Activated naive CD8-positive, alpha-beta T cell treated with anti-CD3 and anti-CD28 coated beads for 36 hours (primary cell): ENCODE measurements at regions not wholly inside any gene's neighbourhood (a gene's known extent, or its start where the extent isn't known, plus 50 kb on each side); places are given as distances from the start of the nearest gene placed in this dataset.

Source experiments
- DNase-seq: peaks from one replicate; pipeline ENCODE4 v3.0.0; 2021
- H3K27ac Mint-ChIP-seq: one replicate; pipeline ENCODE4 v1.8.0; 2022; ENCODE audit warnings: mild to moderate bottlenecking, moderate library complexity, mixed read lengths
- H3K27me3 Mint-ChIP-seq: one replicate; pipeline ENCODE4 v1.8.0; 2022; ENCODE audit warnings: mild to moderate bottlenecking, mixed read lengths
- H3K36me3 Mint-ChIP-seq: one replicate; pipeline ENCODE4 v1.8.0; 2021; ENCODE audit warnings: mild to moderate bottlenecking, mixed read lengths
- H3K4me1 Mint-ChIP-seq: one replicate; pipeline ENCODE4 v1.8.0; 2021; ENCODE audit warnings: mixed read lengths
- H3K4me3 Mint-ChIP-seq: one replicate; pipeline ENCODE4 v1.8.0; 2022; ENCODE audit warnings: mild to moderate bottlenecking, moderate library complexity, mixed read lengths
- H3K9me3 Mint-ChIP-seq: one replicate; pipeline ENCODE4 v1.8.0; 2022; ENCODE audit warnings: mixed read lengths

GRCh38 chr4:176525576-176525975 lies 205.8 kb downstream of the SPCS3 start:
- no peak overlapping the region for H3K4me3 Mint-ChIP-seq
- no peak overlapping the region for H3K27ac Mint-ChIP-seq
- no peaks in the 10 kb centered on the region for H3K4me1 Mint-ChIP-seq
- no peak for DNase-seq
- H3K36me3 Mint-ChIP-seq: no peaks in the 10 kb centered on the region
- H3K9me3 Mint-ChIP-seq: peaks cover 3% of the 10 kb centered on the region
- H3K27me3 Mint-ChIP-seq: no peaks in the 10 kb centered on the region

DNA sequence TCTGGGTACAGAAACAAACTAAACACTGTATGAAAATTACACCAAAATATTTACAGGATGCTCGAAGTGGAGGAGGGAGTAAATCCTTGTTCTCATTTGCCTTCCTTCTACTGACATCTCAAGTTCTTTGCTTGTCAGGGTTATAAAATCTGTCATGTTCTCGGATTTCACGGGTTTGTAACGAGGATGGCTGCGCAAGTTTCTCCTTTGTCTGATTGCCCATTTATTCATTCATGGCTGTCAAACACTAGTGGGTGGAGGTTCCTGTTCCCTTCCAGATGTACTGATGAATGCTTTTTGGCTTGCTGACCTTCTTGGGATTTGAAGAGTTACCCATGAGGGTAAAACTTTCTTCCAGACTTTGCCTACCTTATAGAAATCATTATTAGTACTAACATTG lies 206.9 kb downstream of the SPCS3 start:
- no peak for DNase-seq
- H3K4me3 Mint-ChIP-seq: no peak overlapping the region
- no peaks in the 10 kb centered on the region for H3K36me3 Mint-ChIP-seq
- H3K27me3 Mint-ChIP-seq: no peaks in the 10 kb centered on the region
- H3K27ac Mint-ChIP-seq: no peak overlapping the region
- H3K4me1 Mint-ChIP-seq: no peaks in the 10 kb centered on the region
- H3K9me3 Mint-ChIP-seq: peaks cover 3% of the 10 kb centered on the region

DNA sequence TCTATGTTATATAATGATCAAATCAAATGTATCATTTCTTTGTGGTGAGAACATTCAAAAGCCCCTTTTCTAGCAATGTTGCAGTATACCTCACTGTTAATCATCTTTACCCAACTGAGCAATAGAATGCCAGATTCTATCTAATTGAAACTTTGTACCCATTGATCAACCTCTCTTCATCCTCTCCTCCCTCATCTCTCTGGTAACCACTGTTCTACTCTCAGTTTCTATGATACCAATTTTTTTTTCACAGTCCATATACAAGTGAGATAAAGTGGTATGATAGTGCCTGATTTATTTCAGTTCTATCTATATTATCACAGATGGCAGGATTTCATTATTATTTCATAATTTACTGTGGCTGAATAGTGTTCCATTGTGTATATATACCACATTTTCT lies 209.8 kb downstream of the SPCS3 start:
- DNase-seq: no peak
- H3K4me3 Mint-ChIP-seq: no peak overlapping the region
- H3K36me3 Mint-ChIP-seq: no peaks in the 10 kb centered on the region
- H3K4me1 Mint-ChIP-seq: no peaks in the 10 kb centered on the region
- H3K9me3 Mint-ChIP-seq: no peaks in the 10 kb centered on the region
- no peaks in the 10 kb centered on the region for H3K27me3 Mint-ChIP-seq
- H3K27ac Mint-ChIP-seq: no peak overlapping the region

- DNase-seq: no peak
- no peaks in the 10 kb centered on the region for H3K27me3 Mint-ChIP-seq
- H3K36me3 Mint-ChIP-seq: no peaks in the 10 kb centered on the region
- H3K4me3 Mint-ChIP-seq: no peak overlapping the region
- no peaks in the 10 kb centered on the region for H3K4me1 Mint-ChIP-seq
- H3K27ac Mint-ChIP-seq: no peak overlapping the region
- no peaks in the 10 kb centered on the region for H3K9me3 Mint-ChIP-seq
Measured at GRCh38 chr4:176533159-176533558, 213.4 kb downstream of the SPCS3 start.

- H3K36me3 Mint-ChIP-seq: no peaks in the 10 kb centered on the region
- no peaks in the 10 kb centered on the region for H3K4me1 Mint-ChIP-seq
- H3K27me3 Mint-ChIP-seq: no peaks in the 10 kb centered on the region
- DNase-seq: no peak
- H3K9me3 Mint-ChIP-seq: no peaks in the 10 kb centered on the region
- H3K4me3 Mint-ChIP-seq: no peak overlapping the region
- H3K27ac Mint-ChIP-seq: no peak overlapping the region
Measured at GRCh38 chr4:176534566-176534965, 214.8 kb downstream of the SPCS3 start.

- Mint-ChIP-seq H3K9me3 (no peaks in the 10 kb centered on the region), H3K27ac (no peak overlapping the region), H3K4me1 (no peaks in the 10 kb centered on the region), H3K36me3 (no peaks in the 10 kb centered on the region), H3K27me3 (no peaks in the 10 kb centered on the region), H3K4me3 (no peak overlapping the region)
- no peak for DNase-seq
Measured at GRCh38 chr4:176538217-176538925, 218.6 kb downstream of the SPCS3 start.

- H3K27me3 Mint-ChIP-seq: no peaks in the 10 kb centered on the region
- H3K9me3 Mint-ChIP-seq: no peaks in the 10 kb centered on the region
- H3K36me3 Mint-ChIP-seq: no peaks in the 10 kb centered on the region
- H3K4me1 Mint-ChIP-seq: no peaks in the 10 kb centered on the region
- no peak overlapping the region for H3K27ac Mint-ChIP-seq
- no peak for DNase-seq
- no peak overlapping the region for H3K4me3 Mint-ChIP-seq
Measured at GRCh38 chr4:176539091-176539784, 219.5 kb downstream of the SPCS3 start.

DNA sequence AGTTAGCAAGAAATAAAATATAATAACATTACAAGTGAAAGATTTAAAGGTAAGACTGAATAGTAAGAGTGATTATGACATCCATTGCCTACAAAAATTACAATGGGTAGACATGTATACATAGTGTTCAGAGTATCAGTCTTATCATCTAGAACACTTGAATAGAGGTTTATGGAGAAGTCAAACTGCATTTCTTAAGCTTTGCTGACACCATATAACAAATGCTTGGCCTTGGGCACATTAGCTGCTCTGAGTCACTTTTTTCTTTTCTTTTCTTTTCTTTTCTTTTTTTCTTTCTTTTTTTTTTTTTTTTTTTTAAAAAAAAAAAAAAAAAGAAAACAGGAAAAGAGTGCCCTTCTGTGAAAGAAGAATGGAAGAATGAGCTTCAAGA lies 220.0 kb downstream of the SPCS3 start:
- DNase-seq: no peak
- Mint-ChIP-seq H3K27ac (no peak overlapping the region), H3K4me1 (no peaks in the 10 kb centered on the region), H3K27me3 (no peaks in the 10 kb centered on the region), H3K9me3 (no peaks in the 10 kb centered on the region), H3K4me3 (no peak overlapping the region), H3K36me3 (no peaks in the 10 kb centered on the region)

GRCh38 chr4:176540814-176541213 lies 221.0 kb downstream of the SPCS3 start:
- no peak for DNase-seq
- Mint-ChIP-seq H3K27ac (no peak overlapping the region), H3K36me3 (no peaks in the 10 kb centered on the region), H3K9me3 (no peaks in the 10 kb centered on the region), H3K4me1 (no peaks in the 10 kb centered on the region), H3K4me3 (no peak overlapping the region), H3K27me3 (no peaks in the 10 kb centered on the region)

GRCh38 chr4:176545872-176546271 lies 226.1 kb downstream of the SPCS3 start:
- Mint-ChIP-seq H3K27me3 (no peaks in the 10 kb centered on the region), H3K4me3 (no peak overlapping the region), H3K36me3 (no peaks in the 10 kb centered on the region), H3K4me1 (no peaks in the 10 kb centered on the region), H3K27ac (no peak overlapping the region), H3K9me3 (peaks cover 1% of the 10 kb centered on the region)
- no peak for DNase-seq

- Mint-ChIP-seq H3K4me1 (no peaks in the 10 kb centered on the region), H3K27ac (no peak overlapping the region), H3K4me3 (no peak overlapping the region), H3K9me3 (peaks cover 1% of the 10 kb centered on the region), H3K36me3 (no peaks in the 10 kb centered on the region), H3K27me3 (no peaks in the 10 kb centered on the region)
- DNase-seq: no peak
Measured at GRCh38 chr4:176546975-176547374, 227.2 kb downstream of the SPCS3 start.

DNA sequence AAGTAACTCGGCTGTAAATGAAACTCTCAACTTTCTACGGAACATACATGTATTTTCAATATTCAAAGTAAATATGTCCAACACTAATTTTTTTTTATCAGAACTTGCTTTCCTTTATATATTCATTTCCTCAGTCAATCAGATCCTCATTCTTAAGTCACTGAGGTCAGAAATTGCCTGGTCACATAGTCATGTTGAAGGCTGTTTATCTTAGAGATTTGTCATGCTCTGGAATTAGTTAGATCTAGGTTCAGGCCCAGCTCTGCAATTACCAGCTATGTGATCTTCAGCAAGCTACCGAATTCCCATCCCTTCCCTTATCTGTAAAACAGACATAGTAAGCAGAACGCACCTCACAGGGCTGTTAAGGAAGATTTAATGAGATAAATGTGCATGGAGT lies 228.8 kb downstream of the SPCS3 start:
- no peak for DNase-seq
- Mint-ChIP-seq H3K4me3 (no peak overlapping the region), H3K4me1 (no peaks in the 10 kb centered on the region), H3K36me3 (no peaks in the 10 kb centered on the region), H3K27me3 (no peaks in the 10 kb centered on the region), H3K27ac (no peak overlapping the region), H3K9me3 (peaks cover 1% of the 10 kb centered on the region)

DNA sequence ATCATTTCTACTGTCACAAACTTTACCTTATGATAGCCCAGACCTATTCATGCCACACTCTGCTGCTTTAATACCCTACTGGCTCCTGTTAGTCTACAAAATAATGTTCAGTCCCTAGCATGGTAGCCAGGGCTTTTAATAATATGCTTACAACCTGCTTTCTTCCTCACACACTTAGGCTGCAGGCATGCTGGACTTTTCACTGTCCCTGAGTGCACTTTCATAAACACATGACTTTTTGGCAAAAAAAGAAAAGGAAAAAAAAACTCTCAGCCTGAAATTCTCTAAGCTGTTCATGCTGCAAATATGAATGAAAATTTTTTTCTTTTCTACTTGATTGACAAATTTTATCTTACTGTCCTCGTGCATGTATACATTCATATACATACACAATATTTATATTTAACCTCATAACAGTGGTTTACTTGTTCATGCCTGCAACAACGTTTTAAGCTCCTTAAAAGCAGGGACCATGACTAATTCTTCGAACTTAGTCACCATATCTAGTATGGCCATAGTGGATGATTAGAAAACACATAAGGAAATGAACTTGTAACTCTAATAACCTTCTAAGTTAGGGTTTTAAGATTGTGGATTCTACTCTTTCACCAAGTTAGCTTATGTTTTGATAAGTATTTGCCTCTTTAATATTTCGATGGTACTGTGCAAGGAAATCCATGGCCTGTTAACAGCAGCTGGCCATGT lies 229.5 kb downstream of the SPCS3 start:
- Mint-ChIP-seq H3K4me3 (no peak overlapping the region), H3K36me3 (no peaks in the 10 kb centered on the region), H3K27me3 (no peaks in the 10 kb centered on the region), H3K27ac (no peak overlapping the region), H3K9me3 (peaks cover 4% of the 10 kb centered on the region), H3K4me1 (no peaks in the 10 kb centered on the region)
- DNase-seq: no peak

- Mint-ChIP-seq H3K36me3 (no peaks in the 10 kb centered on the region), H3K4me1 (no peaks in the 10 kb centered on the region), H3K9me3 (peaks cover 2% of the 10 kb centered on the region), H3K4me3 (no peak overlapping the region), H3K27me3 (no peaks in the 10 kb centered on the region), H3K27ac (no peak overlapping the region)
- DNase-seq: no peak
Measured at GRCh38 chr4:176558661-176559060, 234.1 kb downstream of the VEGFC start.

DNA sequence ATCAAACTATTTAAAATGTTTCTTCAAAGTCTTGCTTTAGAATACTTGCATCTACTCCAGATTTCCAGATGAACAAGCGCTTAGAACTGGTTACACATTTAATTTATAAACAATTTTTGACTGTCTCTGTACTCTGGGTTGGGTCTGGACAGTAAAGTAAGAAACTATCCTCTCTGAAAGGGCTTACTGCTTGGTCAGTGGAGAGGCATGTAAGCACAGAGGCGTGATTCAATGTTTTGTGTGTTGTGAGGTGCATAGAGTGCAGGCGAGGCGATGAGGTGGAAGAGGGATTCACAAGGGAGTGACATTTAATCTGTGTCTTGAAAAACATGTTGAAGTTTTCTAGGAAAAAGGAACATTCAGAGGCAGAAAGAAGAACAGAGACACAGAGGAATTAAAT lies 231.4 kb downstream of the VEGFC start:
- no peaks in the 10 kb centered on the region for H3K27me3 Mint-ChIP-seq
- no peaks in the 10 kb centered on the region for H3K4me1 Mint-ChIP-seq
- H3K4me3 Mint-ChIP-seq: no peak overlapping the region
- no peaks in the 10 kb centered on the region for H3K36me3 Mint-ChIP-seq
- no peaks in the 10 kb centered on the region for H3K9me3 Mint-ChIP-seq
- DNase-seq: no peak
- no peak overlapping the region for H3K27ac Mint-ChIP-seq

DNA sequence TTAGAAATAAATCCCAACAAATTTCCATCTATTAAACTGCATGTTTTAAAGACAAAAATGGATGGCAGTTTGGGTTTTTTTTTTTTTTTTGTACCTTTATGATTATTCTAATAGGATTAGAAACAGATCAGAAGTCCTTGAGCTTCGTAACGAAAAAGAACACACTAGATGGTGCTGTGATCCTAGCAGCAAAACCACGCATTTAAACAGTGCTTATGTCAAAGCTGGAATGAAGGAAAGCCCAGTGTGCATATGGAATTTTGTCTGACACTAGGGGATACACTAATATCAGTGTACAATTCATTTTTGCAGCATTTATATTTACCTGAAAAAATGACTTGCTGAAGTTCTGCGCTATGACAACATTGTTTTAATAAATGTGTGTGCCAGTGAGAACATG lies 229.1 kb downstream of the VEGFC start:
- Mint-ChIP-seq H3K27me3 (no peaks in the 10 kb centered on the region), H3K4me1 (no peaks in the 10 kb centered on the region), H3K36me3 (no peaks in the 10 kb centered on the region)

More for the DNA sequence above, 229.1 kb downstream of the VEGFC start:
- H3K9me3 Mint-ChIP-seq: no peaks in the 10 kb centered on the region
- no peak overlapping the region for H3K27ac Mint-ChIP-seq
- no peak overlapping the region for H3K4me3 Mint-ChIP-seq
- no peak for DNase-seq
